ENCODE measurements at regions not wholly inside any gene's neighbourhood (a gene's known extent, or its start where the extent isn't known, plus 50 kb on each side); places are given as distances from the start of the nearest gene placed in this dataset.

GRCh38 chr7:69545175-69545574 lies 53.1 kb upstream of the AUTS2 start:
- TF ChIP-seq EZH2phosphoT487 (IDR thresholded peaks at IDR 0.05; ENCODE audit: low read length) (no peak), CTCF (IDR thresholded peaks at IDR 0.05; ENCODE audit: low read length) (no peak), EZH2 (optimal IDR thresholded peaks at IDR 0.05; ENCODE audit: low read depth, low read length) (no peak)
